ENCODE measurements at regions not wholly inside any gene's neighbourhood (a gene's known extent, or its start where the extent isn't known, plus 50 kb on each side); places are given as distances from the start of the nearest gene placed in this dataset.

GRCh38 chr5:107124376-107124775, 546.4 kb downstream of the EFNA5 start:
- Histone ChIP-seq H3K14ac (replicated peaks; ENCODE audit: low read depth, low read length) (no peak overlapping the region), H4K5ac (ENCODE audit: low read depth, low read length) (no peak overlapping the region), H3K4ac (ENCODE audit: low read depth, low read length) (no peak overlapping the region), H3K27ac (ENCODE audit: insufficient read depth, low read length) (no peak overlapping the region), H3K9me3 (ENCODE audit: control insufficient read depth, insufficient read depth, low read length) (no peaks in the 10 kb centered on the region), H3K9ac (ENCODE audit: low read depth, low read length) (no peak overlapping the region), H2AFZ (replicated peaks; ENCODE audit: low read length, poor library complexity) (no peak overlapping the region), H3K79me1 (ENCODE audit: low read depth in 1 of 2, low read length in 2 of 2) (no peaks in the 10 kb centered on the region), H2BK120ac (ENCODE audit: low read depth, low read length) (no peak overlapping the region), H2BK20ac (ENCODE audit: low read depth, low read length) (no peak overlapping the region), H3K18ac (ENCODE audit: low read depth, low read length) (no peak overlapping the region), H2BK5ac (ENCODE audit: low read depth, low read length, poor library complexity, severe bottlenecking) (no peak overlapping the region), H3K23ac (ENCODE audit: low read depth, low read length) (no peak overlapping the region), H3K4me1 (ENCODE audit: control insufficient read depth, insufficient read depth, low read length) (no peaks in the 10 kb centered on the region), H4K91ac (ENCODE audit: insufficient read depth, low read depth, low read length) (no peak overlapping the region), H3K4me2 (ENCODE audit: low read depth, low read length) (no peak overlapping the region), H3K4me3 (ENCODE audit: insufficient read depth, low read depth, low read length) (no peak overlapping the region), H3K9me1 (ENCODE audit: insufficient read depth, low read length) (no peaks in the 10 kb centered on the region), H2BK15ac (ENCODE audit: low read depth, low read length) (no peak overlapping the region), H4K20me1 (ENCODE audit: insufficient read depth, low read length) (no peaks in the 10 kb centered on the region), H2AK9ac (replicated peaks; ENCODE audit: low read depth, low read length, poor library complexity) (no peak overlapping the region), H3K36me3 (ENCODE audit: control insufficient read depth, insufficient read depth, low read length) (no peaks in the 10 kb centered on the region), H4K8ac (ENCODE audit: low read depth in 2 of 2, low read length in 2 of 2) (no peak overlapping the region), H3K56ac (ENCODE audit: extremely low read depth, insufficient read depth, low read length) (no peak overlapping the region), H2AK5ac (ENCODE audit: low read depth, low read length) (no peak overlapping the region), H3K27me3 (ENCODE audit: control insufficient read depth, insufficient read depth, low read length) (no peaks in the 10 kb centered on the region)
- intact Hi-C loops (cut with micrococcal nuclease) (no loop called here), in situ Hi-C loops (cut with MboI; ENCODE audit: low sequenced_read_pairs) (no loop called here), dilution Hi-C loops (cut with HindIII; ENCODE audit: low sequenced_read_pairs, unreplicated experiment) (no loop called here)
- TF ChIP-seq RFX5 (IDR thresholded peaks at IDR 0.05; ENCODE audit: low read depth, low read length) (no peak), MXI1 (IDR thresholded peaks at IDR 0.05; ENCODE audit: borderline replicate concordance, low read depth, low read length) (no peak), CTCF (conservative IDR thresholded peaks at IDR 0.05; ENCODE audit: low read depth, low read length) (no peak)
- DNase-seq, result no peak
- WGBS, 2 experiments (ENCODE audit: extremely low coverage in 2 of 2, insufficient read length in 1 of 2), result no CpG with 5 or more reads among the region's 1 CpG
- ATAC-seq (ENCODE audit: low read depth), result no peak
- POLR2A ChIA-PET (ENCODE audit: unreplicated experiment), result no interaction called here
- CTCF ChIA-PET, result interaction anchor here (0.6 kb wide), 1 partner anchor 755 kb away, joined by 3 read pairs; no protein-coding TSS in a partner anchor
- BruUV-seq (replicated peaks), result no TSS peak

Data from IMR-90 (cell line).